ENCODE measurements at regions not wholly inside any gene's neighbourhood (a gene's known extent, or its start where the extent isn't known, plus 50 kb on each side); places are given as distances from the start of the nearest gene placed in this dataset.

DNA sequence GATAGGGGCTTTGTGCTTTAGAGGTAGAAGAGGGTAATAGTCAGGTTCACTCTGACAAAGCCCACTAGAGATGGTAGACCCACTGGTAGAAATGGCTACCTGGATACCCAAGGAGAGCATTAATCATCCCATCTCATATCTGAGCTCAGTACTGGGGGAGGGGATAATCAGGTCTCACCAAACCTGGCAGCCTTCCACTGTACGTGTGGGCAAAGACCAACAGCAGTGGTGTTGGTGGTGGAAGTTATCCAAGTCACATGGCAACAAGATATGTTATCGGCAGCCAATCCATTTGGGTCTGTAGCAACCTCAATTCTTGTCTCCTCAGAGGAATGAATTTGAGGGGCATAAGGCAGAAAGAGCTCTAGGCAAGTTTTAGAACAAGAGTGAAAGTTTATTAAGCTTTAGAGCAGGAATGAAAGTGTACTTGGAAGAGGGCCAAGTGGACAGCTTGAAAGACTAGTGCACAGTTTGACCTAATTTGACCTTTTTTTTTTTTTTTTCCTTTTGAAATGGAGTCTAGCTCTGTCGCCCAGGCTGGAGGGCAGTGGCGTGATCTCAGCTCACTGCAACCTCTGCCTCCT lies 67.0 kb upstream of the CXCL13 start:
- no peak for DNase-seq

All from CD4-positive, alpha-beta T cell treated with Interleukin-17A for 1 hour (primary cell).